ENCODE measurements at regions not wholly inside any gene's neighbourhood (a gene's known extent, or its start where the extent isn't known, plus 50 kb on each side); places are given as distances from the start of the nearest gene placed in this dataset.
A peak's percentile ranks its signal among the peaks of the same experiment; 100 is the strongest.

GRCh38 chr16:5738586-5738985, 641.0 kb upstream of the EEF2KMT start:
- H3K9me3 ChIP-seq (ENCODE audit: control insufficient read depth, insufficient read depth, low read length), result no peaks in the 10 kb centered on the region
- DNase-seq (ENCODE audit: low read depth in 4 of 6, low spot score in 6 of 6), result peak in 1 of 6 donors; percentile 24
- H3K4me3 ChIP-seq (ENCODE audit: low read depth, low read length), result no peak overlapping the region
- H3K4me1 ChIP-seq (ENCODE audit: control insufficient read depth, insufficient read depth, low read length), result peaks cover 5% of the 10 kb centered on the region
- H3K27ac ChIP-seq (ENCODE audit: low read depth, low read length), result no peak overlapping the region
- no peaks in the 10 kb centered on the region for H3K27me3 ChIP-seq (ENCODE audit: control insufficient read depth, insufficient read depth, low read length)
- no CpG with 5 or more reads among the region's 1 CpG for WGBS (ENCODE audit: insufficient coverage)
- H3K36me3 ChIP-seq (ENCODE audit: control insufficient read depth, insufficient read depth, low read length), result no peaks in the 10 kb centered on the region

DNA sequence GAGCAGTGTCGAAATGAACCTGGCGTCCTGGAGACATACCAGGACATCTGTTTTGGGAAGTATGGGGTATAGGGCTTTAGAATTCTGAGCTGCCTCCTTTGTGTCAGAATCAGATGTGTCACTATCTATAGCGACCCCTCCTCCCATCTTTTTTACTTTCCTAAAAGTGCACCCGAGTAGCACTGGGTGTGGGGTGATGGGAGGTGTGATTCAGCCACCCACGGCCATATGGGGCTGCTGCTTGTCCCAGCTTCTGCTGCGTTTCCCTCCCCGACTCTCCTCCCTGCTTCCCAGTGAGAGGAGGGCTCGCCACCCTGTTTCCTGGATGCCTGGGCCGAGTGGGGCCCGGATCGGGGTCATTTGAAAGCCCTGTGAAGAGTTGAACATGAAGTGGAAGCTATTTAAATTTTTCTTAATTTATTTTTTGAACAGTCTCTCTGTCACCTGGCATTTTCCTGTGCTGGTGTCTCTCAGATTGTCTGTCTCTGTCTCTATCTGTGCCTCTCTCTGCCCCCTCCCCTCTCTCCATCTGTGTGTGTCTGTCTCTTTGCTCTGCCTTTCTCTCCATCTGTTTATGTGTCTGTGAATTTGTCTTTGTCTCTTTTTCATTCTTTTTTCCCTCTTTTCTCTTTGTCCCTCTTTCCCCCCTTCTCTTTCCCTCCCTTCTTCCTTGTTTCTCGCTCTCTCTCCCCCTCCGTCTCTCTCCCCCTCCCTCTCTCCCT, 638.8 kb upstream of the EEF2KMT start:
- Histone ChIP-seq H3K4me3 (ENCODE audit: low read depth, low read length) (no peak overlapping the region), H3K4me1 (ENCODE audit: control insufficient read depth, insufficient read depth, low read length) (peaks cover 5% of the 10 kb centered on the region), H3K27me3 (ENCODE audit: control insufficient read depth, insufficient read depth, low read length) (no peaks in the 10 kb centered on the region), H3K36me3 (ENCODE audit: control insufficient read depth, insufficient read depth, low read length) (no peaks in the 10 kb centered on the region), H3K9me3 (ENCODE audit: control insufficient read depth, insufficient read depth, low read length) (no peaks in the 10 kb centered on the region), H3K27ac (ENCODE audit: low read depth, low read length) (no peak overlapping the region)
- peak in 2 of 6 donors; percentile 20 to 85 for DNase-seq (ENCODE audit: low read depth in 4 of 6, low spot score in 6 of 6)
- WGBS (ENCODE audit: insufficient coverage), result 76% methylated on average over 2 of the region's 13 CpGs

GRCh38 chr16:5735444-5735843, 637.8 kb upstream of the EEF2KMT start:
- Histone ChIP-seq H3K27me3 (ENCODE audit: control insufficient read depth, insufficient read depth, low read length) (no peaks in the 10 kb centered on the region), H3K9me3 (ENCODE audit: control insufficient read depth, insufficient read depth, low read length) (no peaks in the 10 kb centered on the region), H3K4me1 (ENCODE audit: control insufficient read depth, insufficient read depth, low read length) (peaks cover 5% of the 10 kb centered on the region), H3K36me3 (ENCODE audit: control insufficient read depth, insufficient read depth, low read length) (no peaks in the 10 kb centered on the region), H3K27ac (ENCODE audit: low read depth, low read length) (no peak overlapping the region), H3K4me3 (ENCODE audit: low read depth, low read length) (no peak overlapping the region)
- over 99% methylated on average over 10 of the region's 12 CpGs for WGBS (ENCODE audit: insufficient coverage)
- DNase-seq (ENCODE audit: low read depth in 4 of 6, low spot score in 6 of 6), result no peak

DNA sequence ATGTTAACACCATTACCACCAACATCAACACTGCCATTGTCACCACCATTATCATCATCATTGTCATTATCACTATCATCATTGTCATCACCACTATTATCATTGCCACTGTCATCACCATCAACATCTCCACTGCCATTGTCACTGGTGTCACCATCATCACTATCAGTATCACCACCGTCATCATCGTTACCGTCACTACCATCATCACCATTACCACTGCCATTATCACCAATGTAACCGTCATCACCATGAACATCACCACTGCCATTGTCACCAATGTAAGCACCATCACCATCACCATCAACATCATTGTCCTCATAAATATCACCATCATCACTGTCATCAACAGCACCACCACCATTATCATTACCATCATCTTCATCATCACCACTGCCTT, 633.2 kb upstream of the EEF2KMT start:
- WGBS (ENCODE audit: insufficient coverage), result 100% methylated on average over 4 of the region's 4 CpGs
- Histone ChIP-seq H3K9me3 (ENCODE audit: control insufficient read depth, insufficient read depth, low read length) (no peaks in the 10 kb centered on the region), H3K36me3 (ENCODE audit: control insufficient read depth, insufficient read depth, low read length) (no peaks in the 10 kb centered on the region), H3K27ac (ENCODE audit: low read depth, low read length) (no peak overlapping the region), H3K4me3 (ENCODE audit: low read depth, low read length) (no peak overlapping the region), H3K4me1 (ENCODE audit: control insufficient read depth, insufficient read depth, low read length) (no peaks in the 10 kb centered on the region), H3K27me3 (ENCODE audit: control insufficient read depth, insufficient read depth, low read length) (no peaks in the 10 kb centered on the region)
- DNase-seq (ENCODE audit: low read depth in 4 of 6, low spot score in 6 of 6), result no peak

- no peak overlapping the region for H3K4me3 ChIP-seq (ENCODE audit: low read depth, low read length)
- no peaks in the 10 kb centered on the region for H3K36me3 ChIP-seq (ENCODE audit: control insufficient read depth, insufficient read depth, low read length)
- H3K4me1 ChIP-seq (ENCODE audit: control insufficient read depth, insufficient read depth, low read length), result no peaks in the 10 kb centered on the region
- peak in 1 of 6 donors; percentile 82 for DNase-seq (ENCODE audit: low read depth in 4 of 6, low spot score in 6 of 6)
- no peaks in the 10 kb centered on the region for H3K9me3 ChIP-seq (ENCODE audit: control insufficient read depth, insufficient read depth, low read length)
- no peaks in the 10 kb centered on the region for H3K27me3 ChIP-seq (ENCODE audit: control insufficient read depth, insufficient read depth, low read length)
- WGBS (ENCODE audit: insufficient coverage), result 72% methylated on average over 3 of the region's 5 CpGs
- H3K27ac ChIP-seq (ENCODE audit: low read depth, low read length), result no peak overlapping the region
These were observed 624.6 kb upstream of the EEF2KMT start for GRCh38 chr16:5722116-5722619.

- Histone ChIP-seq H3K27me3 (ENCODE audit: control insufficient read depth, insufficient read depth, low read length) (no peaks in the 10 kb centered on the region), H3K4me1 (ENCODE audit: control insufficient read depth, insufficient read depth, low read length) (no peaks in the 10 kb centered on the region), H3K9me3 (ENCODE audit: control insufficient read depth, insufficient read depth, low read length) (no peaks in the 10 kb centered on the region), H3K4me3 (ENCODE audit: low read depth, low read length) (no peak overlapping the region), H3K36me3 (ENCODE audit: control insufficient read depth, insufficient read depth, low read length) (no peaks in the 10 kb centered on the region), H3K27ac (ENCODE audit: low read depth, low read length) (no peak overlapping the region)
- no CpG with 5 or more reads among the region's 2 CpGs for WGBS (ENCODE audit: insufficient coverage)
- peak in 1 of 6 donors; percentile 31 for DNase-seq (ENCODE audit: low read depth in 4 of 6, low spot score in 6 of 6)
These were observed 617.6 kb upstream of the EEF2KMT start for GRCh38 chr16:5715155-5715554.

GRCh38 chr16:5709889-5710288, 612.3 kb upstream of the EEF2KMT start:
- Histone ChIP-seq H3K36me3 (ENCODE audit: control insufficient read depth, insufficient read depth, low read length) (no peaks in the 10 kb centered on the region), H3K27ac (ENCODE audit: low read depth, low read length) (no peak overlapping the region), H3K4me3 (ENCODE audit: low read depth, low read length) (no peak overlapping the region), H3K9me3 (ENCODE audit: control insufficient read depth, insufficient read depth, low read length) (no peaks in the 10 kb centered on the region), H3K4me1 (ENCODE audit: control insufficient read depth, insufficient read depth, low read length) (no peaks in the 10 kb centered on the region), H3K27me3 (ENCODE audit: control insufficient read depth, insufficient read depth, low read length) (no peaks in the 10 kb centered on the region)
- peak in 1 of 6 donors; percentile 16 for DNase-seq (ENCODE audit: low read depth in 4 of 6, low spot score in 6 of 6)
- 73% methylated on average over 3 of the region's 6 CpGs for WGBS (ENCODE audit: insufficient coverage)

DNA sequence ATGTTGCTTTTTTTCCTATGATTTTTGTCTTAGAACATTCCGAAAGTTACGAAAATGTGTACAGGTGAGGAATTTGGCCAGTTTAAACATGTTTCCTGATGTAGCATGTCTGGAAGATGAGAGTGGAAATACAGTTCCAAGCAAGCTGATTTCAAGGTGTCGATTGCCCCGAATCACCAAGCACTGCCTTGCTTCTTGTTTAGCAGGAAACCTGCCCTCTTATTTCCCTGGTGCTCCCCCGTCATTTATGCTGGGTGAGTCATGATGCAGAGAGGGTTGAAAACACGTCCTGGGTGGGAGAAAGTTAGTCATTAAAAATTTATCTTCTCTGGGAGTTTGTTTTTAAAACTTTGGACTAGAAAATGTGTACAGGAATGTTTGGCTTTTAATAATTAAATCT, 608.6 kb upstream of the EEF2KMT start:
- Histone ChIP-seq H3K27me3 (ENCODE audit: control insufficient read depth, insufficient read depth, low read length) (no peaks in the 10 kb centered on the region), H3K4me1 (ENCODE audit: control insufficient read depth, insufficient read depth, low read length) (no peaks in the 10 kb centered on the region), H3K9me3 (ENCODE audit: control insufficient read depth, insufficient read depth, low read length) (no peaks in the 10 kb centered on the region), H3K36me3 (ENCODE audit: control insufficient read depth, insufficient read depth, low read length) (no peaks in the 10 kb centered on the region), H3K4me3 (ENCODE audit: low read depth, low read length) (no peak overlapping the region), H3K27ac (ENCODE audit: low read depth, low read length) (no peak overlapping the region)
- WGBS (ENCODE audit: insufficient coverage), result 61% methylated on average over 6 of the region's 6 CpGs
- DNase-seq (ENCODE audit: low read depth in 4 of 6, low spot score in 6 of 6), result no peak

DNA sequence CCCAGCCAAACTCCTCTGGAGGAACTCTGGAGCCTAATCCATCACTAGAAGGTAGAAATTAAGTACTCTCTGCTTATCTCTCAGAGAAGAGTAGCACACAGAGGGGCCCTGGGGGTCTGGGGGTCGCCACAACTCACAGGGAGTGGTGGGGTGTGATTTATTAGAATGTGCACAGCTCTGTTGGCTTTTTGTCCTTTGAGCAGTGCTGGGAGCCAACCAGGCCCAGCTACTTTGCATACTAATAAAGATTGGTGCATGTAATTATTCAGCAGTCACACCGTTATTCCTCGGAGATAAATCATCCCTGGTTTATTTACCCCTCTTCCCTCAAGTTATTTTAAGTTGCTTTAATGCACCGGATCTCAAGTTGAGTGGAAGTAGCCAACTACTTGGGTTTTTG, 606.7 kb upstream of the EEF2KMT start:
- H3K4me3 ChIP-seq (ENCODE audit: low read depth, low read length), result no peak overlapping the region
- H3K27ac ChIP-seq (ENCODE audit: low read depth, low read length), result no peak overlapping the region
- WGBS (ENCODE audit: insufficient coverage), result 40% methylated on average over 1 of the region's 4 CpGs
- no peaks in the 10 kb centered on the region for H3K27me3 ChIP-seq (ENCODE audit: control insufficient read depth, insufficient read depth, low read length)
- no peaks in the 10 kb centered on the region for H3K36me3 ChIP-seq (ENCODE audit: control insufficient read depth, insufficient read depth, low read length)
- no peak for DNase-seq (ENCODE audit: low read depth in 4 of 6, low spot score in 6 of 6)
- no peaks in the 10 kb centered on the region for H3K4me1 ChIP-seq (ENCODE audit: control insufficient read depth, insufficient read depth, low read length)
- no peaks in the 10 kb centered on the region for H3K9me3 ChIP-seq (ENCODE audit: control insufficient read depth, insufficient read depth, low read length)

- Histone ChIP-seq H3K27ac (ENCODE audit: low read depth, low read length) (no peak overlapping the region), H3K27me3 (ENCODE audit: control insufficient read depth, insufficient read depth, low read length) (no peaks in the 10 kb centered on the region), H3K4me3 (ENCODE audit: low read depth, low read length) (no peak overlapping the region), H3K4me1 (ENCODE audit: control insufficient read depth, insufficient read depth, low read length) (no peaks in the 10 kb centered on the region), H3K9me3 (ENCODE audit: control insufficient read depth, insufficient read depth, low read length) (no peaks in the 10 kb centered on the region), H3K36me3 (ENCODE audit: control insufficient read depth, insufficient read depth, low read length) (no peaks in the 10 kb centered on the region)
- DNase-seq (ENCODE audit: low read depth in 4 of 6, low spot score in 6 of 6), result no peak
- no CpG with 5 or more reads among the region's 3 CpGs for WGBS (ENCODE audit: insufficient coverage)
These were observed 595.8 kb upstream of the EEF2KMT start for GRCh38 chr16:5693426-5693825.
